Suprapubic skin (tissue), 4 donors: ENCODE measurements at regions not wholly inside any gene's neighbourhood (a gene's known extent, or its start where the extent isn't known, plus 50 kb on each side); places are given as distances from the start of the nearest gene placed in this dataset.

Experiments
- CTCF ChIP-seq, 2 donors: fragments of 200-600 bp in 1 of 2; fragments of 450-650 bp in 1 of 2; sonication (generic) in 1 of 2; IDR thresholded peaks; one replicate each; pipeline ENCODE4 v1.5.1; 2016 to 2019; ENCODE audit warnings: antibody characterized with exemption in 2 of 2, mild to moderate bottlenecking in 1 of 2, moderate library complexity in 1 of 2
- EP300 ChIP-seq: sonication (generic); formaldehyde crosslinking; IDR thresholded peaks from one replicate; pipeline ENCODE4 v1.6.1; 2017; ENCODE audit warnings: antibody characterized with exemption
- POLR2A ChIP-seq, 2 donors: fragments of 450-650 bp; IDR thresholded peaks; one replicate each; pipeline ENCODE4 v1.6.1; 2017; ENCODE audit warnings: antibody characterized with exemption in 2 of 2, mild to moderate bottlenecking in 2 of 2, moderate library complexity in 2 of 2
- POLR2AphosphoS5 ChIP-seq, 3 donors: sonication (generic); formaldehyde crosslinking; IDR thresholded peaks; one replicate each; pipeline ENCODE4 v1.6.1; 2017; ENCODE audit warnings: antibody characterized with exemption in 3 of 3

- TF ChIP-seq CTCF (IDR thresholded peaks at IDR 0.05) (no peak), POLR2A (IDR thresholded peaks at IDR 0.05) (no peak), EP300 (no peak), POLR2AphosphoS5 (IDR thresholded peaks at IDR 0.05) (no peak)
These were observed 116.0 kb downstream of the EN1 start for GRCh38 chr2:118731413-118731812.
